Non-pigmented ciliary epithelial cell (primary cell): ENCODE measurements at regions not wholly inside any gene's neighbourhood (a gene's known extent, or its start where the extent isn't known, plus 50 kb on each side); places are given as distances from the start of the nearest gene placed in this dataset.

Experiments
- DNase-seq: peaks from one replicate; pipeline ENCODE4 v3.0.0-alpha.2; 2010; ENCODE audit warnings: low read depth

DNA sequence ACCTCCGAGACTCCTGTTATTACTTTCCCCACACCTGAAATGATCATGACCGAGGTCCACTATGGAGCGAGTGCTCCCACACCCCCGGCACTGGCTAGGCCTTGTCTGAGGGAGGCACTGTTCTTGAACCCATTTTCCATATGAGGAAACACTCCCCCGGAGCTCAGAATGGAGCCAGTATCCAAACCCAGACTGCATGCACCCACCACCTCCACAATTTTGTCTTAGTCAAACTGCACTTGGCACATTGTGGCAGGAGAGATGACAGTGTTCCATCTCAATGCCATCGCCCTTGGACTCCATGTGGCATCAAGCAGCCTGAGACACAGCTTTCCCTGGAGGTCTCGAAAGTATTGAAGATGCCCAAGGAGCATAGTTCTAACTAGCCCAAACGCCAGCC, 154.1 kb downstream of the NUP210 start:
- DNase-seq, result no peak

DNA sequence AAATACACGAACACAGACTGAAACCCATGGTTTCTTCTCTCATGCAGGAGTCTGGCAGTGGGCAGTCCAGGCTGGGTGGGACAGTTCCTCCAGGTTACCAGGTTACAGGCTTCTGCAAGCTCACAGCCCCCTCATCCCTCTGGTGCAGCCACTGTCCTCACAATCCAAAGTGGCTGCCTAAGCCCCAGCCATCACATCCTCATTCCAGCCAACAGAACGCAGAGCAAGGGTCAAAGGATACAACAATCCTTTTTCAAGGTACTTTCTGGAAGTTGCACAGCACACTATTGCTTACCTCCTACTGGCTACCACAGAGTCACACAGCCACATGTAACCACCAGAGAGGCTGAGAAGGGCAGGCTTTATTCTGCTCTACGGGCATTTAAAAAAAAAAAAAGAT, 154.6 kb downstream of the NUP210 start:
- no peak for DNase-seq

DNA sequence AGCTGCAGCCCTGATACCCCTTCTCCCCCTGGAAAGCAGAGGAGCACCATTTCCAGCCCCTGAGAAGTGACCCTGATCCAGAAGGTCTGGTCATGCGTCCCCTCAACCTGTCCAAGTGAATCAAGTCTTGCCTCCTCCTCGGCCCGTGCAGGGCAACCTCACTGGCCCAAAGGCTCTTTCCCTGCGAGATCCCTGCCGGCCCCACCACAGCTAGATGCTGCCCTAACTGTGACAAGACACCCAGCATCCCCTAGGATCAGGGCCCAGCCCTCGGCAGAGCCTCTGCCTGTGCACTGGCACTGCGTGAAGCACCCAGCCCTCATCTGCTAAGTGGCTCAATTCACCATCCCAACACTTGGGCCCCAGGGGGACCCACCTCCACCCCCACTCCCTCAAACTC, 155.1 kb downstream of the NUP210 start:
- DNase-seq, result no peak

DNA sequence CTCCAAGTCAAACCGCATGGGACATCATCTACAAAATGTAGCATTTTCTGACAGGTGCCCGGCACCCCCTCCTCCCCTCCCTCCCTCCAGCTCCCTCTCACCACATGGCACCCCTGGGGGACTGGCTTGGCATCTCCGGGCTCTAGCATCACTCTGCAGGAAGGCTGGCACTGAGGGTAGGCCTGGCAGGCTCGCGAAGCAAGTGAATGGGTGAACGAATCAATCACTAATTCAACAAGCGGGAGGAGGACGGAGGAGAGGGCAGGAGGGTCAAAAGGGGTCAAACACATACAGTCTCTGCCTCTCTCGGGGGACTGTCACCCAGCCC, 155.7 kb downstream of the NUP210 start:
- DNase-seq, result no peak

DNA sequence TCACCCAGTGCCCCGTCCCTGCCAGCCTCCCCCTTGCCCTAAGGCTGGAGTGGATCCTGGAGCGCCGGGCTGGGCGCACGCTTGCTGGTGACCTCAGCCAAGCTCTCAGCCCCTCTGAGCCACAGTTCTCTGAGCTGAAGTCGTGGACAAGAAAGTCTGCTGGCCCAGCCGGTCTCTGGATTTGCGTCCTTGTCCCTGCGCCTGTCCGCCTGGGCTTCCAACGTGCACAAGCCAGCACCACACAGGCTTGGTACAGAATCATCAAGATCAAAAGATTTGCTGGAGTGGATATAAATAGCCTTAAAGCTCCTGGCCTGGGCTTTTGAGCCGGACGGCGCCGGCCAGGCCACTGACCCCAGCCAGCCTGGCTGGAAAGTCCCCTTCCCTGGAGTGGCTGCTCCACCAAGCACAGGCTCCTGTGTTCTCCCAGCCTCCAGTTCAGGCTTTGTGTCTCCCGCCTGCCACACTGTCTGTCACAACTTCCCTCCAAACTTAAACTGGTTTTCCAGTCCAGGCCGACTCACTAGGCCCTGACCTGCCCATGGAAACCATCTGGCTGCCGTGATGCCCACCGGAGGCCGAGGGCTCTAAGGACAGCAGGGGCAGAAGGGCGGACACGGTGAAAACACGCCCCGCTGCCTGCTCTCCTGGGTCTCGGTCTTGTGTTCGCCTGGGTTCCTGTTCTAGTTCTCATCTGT, 156.2 kb downstream of the NUP210 start:
- DNase-seq, result no peak

DNA sequence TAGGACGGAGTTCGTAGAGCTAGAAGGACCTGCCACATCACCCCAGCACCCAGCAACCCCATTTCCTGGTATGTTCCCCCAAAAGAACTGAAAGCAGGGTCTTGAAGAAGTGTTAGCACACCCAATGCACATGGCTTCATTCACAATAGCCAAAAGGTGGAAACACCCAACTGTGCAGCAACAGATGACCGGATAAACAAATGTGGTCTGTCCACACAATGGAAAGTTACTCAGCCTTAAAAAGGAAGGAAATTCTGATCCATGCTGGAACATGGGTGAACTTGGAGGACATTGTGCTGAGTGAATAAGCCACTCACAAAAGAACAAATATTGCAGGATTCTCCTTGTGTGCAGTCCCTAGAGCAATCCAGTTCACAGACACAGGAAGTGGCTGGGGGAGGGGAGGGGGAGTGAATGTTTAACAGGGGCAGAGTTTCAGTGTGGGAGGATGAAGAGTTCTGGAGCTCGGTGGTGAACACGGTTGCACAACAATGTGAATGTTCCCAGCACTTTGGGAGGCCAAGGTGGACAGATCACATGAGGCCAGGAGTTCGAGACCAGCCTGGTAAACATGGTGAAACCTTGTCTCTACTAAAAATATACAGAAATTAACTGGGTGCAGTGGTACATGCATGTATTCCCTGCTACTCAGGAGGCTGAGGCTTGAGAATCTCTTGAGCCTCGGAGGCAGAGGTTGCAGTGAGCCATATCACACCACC, 157.5 kb downstream of the NUP210 start:
- DNase-seq, result no peak

DNA sequence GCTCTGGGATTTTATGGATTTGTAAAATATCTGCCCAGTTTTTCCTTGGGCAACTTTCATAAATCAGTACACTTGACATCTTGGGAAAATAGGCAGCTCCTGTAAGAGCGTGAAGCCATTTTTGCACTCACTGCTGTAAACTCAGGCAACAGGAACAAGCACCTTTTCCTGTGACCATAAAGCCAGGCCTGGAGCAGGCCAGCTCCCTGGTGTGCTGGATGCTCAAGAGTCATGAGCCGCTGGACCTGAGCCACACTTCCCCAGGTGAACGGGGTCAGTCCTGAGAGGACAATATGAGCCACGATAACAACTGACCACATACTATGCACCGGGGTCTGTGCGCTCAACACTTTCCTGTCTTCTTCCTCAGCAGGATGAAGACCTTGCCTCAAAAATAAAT, 158.2 kb downstream of the NUP210 start:
- DNase-seq, result no peak

DNA sequence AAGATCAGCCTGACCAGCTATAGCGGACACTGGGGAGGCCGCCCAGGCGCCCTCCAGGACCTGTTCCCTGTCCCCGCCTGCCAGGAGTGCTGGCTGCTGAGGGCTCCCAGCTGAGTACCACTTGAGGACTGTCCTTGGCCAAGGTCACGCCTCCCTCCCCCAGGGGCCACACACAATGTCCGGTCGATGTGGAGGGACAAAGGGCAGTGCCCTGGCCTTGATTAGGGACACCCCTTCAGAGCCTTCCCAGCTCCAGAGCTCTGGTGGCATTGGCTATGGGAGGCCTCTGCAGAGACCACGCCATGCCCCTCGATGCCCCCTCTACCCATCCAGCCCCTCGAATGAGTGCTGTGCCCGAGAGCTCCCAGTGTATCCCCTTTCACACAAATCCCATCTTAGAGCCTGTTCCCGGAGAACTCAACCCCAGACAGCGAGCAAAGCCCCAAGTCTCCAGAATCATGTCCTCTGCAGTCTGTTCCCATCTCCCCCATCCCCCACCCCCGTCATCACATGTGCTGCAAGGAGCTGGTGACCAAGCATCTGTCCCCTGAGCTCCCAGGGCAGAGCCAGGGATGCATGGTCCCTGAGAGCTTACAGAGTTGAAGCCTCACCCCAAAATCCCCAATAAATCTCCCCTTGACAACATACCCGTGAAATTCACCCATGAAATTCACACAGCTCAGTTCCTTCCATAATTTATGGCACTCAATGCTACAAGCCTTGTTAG, 158.9 kb downstream of the NUP210 start:
- no peak for DNase-seq

DNA sequence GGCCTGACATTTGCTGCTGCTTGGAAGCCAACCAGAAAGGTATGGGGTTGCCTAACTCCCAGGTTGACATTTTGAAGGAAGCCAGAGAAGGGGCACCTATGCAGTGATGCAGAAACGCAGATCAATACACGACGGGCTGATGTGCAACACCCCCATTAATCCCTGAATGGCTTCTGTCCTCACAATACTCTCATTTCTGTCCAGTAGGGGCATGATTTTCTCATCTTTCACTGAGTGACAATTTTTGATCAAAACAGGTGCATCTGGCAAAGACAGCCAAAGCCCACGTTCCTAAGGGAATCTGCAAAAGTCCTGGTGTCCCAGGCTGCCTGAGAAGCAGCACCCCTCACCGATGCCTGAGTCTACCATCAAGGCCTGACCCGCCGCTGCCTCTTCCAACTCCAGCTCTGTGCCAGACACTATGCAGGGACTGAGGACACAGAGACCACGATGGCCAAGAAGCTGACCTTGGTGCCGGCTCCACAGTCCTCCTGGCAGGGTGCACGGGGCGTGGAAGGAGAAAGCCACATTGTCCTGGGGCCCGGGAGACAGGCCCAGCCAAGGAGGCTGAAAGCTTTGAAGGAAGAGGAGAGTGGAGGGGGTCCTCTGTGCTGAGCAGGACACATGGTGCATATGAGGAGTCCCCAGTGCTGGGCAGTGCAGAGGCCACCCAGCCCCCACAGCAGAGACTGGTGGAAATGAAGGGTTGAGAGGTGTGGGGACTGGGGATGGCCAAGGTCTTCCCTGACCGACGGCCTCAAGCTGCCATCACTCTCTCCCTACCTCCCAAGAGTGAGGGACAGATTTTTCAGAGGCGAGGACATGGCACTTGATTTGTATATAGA, 159.6 kb downstream of the NUP210 start:
- no peak for DNase-seq

DNA sequence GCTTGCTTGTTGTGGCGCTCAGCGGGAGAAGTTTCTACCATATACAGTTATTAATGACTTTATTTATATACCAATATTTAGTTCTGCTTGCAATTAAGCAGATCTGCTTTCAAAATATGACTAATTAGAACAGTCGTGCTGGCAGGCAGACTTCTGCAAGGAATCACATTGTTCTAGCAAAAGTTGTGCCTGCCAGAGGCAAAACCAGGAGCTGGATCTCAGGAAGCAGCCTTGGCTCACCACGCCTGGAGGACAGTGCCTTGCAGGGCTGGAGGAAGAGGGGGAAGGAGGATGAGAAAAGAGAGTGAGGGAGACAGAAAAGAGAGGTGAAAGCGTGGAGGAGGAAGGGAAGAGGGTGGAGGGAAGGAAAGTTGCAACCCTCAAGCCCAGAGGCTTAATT, 160.3 kb downstream of the NUP210 start:
- no peak for DNase-seq

DNA sequence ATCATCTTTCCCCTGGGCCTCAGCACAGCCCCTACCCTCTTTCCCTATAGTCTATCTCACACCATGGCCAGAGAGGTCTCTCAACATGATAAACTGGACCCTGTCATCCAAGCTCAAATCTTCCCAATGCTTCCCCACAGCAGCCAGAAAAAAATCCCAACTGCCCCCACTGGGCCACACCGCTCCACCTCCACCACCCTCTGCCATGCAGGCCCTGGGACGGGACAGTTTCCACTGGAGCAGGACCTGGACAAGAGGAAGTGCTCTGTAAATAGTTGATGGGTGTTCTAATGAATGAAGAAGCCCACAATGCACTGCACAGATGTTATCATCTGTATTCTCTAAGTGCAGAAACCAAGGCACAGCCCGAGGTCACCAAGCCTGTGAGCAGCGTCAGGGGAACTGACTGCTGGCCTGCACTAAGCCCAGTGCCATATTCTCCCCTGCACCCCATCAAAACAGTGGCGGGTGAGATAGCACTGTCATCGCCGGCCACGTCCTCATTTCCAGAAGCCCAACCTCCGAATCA, 161.1 kb downstream of the NUP210 start:
- no peak for DNase-seq

DNA sequence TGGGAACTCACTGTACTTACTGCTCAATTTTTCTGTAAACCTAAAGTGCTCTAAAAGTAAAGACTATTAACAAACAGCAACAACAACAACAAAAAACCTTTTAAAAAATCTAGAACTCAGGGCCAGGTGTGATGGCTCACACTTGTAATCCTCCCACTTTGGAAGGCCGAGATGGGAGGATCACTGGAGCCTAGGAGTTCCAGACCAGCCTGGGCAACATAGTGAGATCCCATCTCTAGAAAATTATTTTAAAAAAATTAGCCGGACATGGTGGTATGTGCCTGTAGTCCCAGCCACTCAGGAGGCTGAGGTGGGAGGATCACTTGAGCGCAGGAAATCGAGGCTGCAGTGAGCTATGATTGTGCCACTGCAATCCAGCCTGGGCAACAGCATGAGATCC, 161.8 kb downstream of the NUP210 start:
- DNase-seq, result no peak

DNA sequence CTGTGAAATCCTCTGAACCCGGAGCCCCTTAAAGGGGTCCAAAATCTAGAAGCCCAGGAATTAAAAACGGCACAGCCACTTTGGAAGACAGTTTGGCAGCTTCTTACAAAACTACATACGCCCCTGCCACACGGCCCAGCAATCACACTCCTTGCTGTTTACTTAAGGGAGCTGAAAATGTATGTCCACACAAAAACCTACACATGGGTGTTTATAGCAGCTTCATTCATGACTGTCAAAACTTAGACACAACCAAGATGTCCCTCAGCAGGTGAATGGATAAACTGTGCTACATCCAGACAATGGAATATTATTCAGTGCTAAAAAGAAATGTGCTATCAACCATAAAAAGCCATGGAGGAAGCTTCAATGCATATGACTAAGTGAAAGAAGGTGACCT, 162.5 kb downstream of the NUP210 start:
- DNase-seq, result no peak

DNA sequence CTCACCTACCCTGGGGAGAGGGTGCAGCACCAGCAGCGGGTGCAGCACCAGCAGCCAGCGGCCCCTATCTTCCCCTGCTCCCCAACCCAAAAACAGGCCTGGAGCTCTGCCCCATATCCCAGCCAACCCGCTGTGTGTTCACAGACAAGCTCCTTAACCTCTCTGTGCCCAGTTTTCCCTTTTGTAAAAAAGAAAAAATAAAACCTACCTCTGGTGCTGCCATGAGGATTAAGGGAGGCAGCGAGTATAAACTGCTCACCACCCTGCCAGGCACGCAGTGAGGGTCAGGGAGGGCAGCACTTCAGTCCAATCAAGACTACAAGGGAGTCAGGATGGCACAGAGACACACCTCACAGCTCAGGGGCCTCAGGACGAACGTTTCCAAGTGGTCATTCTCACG, 163.3 kb downstream of the NUP210 start:
- no peak for DNase-seq

DNA sequence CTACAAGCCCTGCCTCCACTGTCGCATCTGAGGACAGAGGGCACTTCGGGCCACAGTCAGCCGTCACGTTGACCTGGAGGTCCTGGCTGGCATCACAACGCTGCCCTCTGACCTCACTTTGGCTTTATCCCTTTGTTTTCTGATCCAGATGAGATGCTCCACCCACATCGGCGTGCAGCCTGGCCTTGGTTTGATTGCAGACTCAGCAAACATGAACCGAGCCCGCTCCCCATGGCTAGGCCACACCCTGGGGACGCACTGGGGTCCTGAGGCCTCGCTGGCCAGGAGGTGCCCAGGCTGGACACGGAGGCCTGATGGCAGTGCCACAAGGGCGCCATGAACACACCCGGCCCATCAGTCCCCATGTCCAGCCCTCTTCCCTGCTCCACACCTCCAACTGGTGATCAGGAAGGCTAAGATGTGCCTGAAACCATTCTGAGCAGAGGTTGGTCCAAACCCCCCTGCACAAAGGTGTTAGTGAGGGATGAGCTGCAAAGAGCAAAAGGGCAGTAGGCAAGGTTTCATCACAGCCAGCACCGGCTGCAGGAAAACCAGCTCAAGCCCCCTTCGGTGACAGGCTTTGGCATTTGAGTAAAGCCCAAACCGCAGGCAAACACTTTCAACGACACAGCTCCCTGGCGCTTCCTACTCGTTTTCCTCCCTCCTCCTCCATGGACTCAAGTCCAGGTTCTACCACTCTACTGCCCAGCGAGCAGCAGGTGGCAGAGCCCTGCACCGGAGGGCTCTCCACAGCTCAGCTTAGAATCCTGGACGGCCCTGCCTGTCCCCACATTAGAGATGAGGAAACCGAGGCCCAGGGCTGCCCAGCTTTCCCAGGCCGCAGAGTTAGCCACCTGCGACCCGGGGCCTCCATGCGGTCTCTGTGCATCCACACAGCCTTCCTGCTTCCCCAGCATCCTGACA, 165.8 kb downstream of the NUP210 start:
- no peak for DNase-seq

DNA sequence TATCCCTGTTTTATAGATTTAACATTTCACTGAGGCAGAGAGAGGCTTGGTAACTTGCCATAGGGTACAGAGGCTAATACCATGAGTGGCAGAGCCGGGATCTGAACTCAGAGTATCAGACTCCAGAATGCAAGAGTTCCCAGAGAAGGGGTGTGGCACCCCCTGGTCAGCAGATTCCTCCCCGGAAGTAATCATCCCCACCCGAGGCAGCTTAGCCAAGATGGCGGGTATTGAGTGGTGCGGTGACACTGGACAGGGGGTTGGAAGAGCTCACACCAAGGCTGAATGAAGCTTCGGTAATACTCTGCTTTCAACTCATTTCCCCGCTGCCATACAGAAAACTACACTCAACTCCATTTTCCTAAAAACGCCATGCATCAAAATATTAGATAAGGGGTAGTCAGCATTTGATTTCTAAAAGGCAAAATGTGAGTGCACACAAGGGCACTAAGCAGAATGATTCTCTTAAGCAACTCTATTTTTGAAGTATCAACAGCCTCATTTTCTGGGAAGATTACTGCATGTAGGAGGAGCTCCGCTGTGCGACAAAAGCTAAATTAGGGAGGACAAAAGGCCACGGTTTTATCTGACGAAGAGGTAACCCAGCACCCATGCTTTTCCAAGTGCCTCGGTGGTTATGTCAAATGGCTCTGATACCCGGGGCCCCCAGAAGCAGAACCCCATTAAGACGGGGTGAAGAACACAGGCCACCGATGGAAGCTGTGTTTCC, 166.7 kb downstream of the NUP210 start:
- no peak for DNase-seq

DNA sequence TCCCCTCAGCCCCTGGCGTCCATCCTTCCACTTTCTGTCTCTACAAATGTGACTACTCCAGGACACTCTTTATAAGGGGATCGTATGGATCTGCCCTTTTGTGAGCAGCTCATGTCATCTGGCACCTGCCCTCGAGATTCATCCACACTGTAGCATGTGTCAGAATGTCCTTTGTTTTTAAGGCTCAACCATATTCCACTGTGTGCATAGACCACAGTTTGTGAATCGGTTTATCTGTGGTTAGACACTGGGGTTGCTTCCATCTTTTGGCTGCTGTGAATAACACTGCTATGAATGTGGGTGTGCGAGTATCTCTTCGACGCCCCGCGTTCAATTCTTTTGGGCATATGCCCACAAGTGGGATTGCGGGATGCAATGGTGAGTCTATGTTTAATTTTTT, 167.9 kb downstream of the NUP210 start:
- no peak for DNase-seq

DNA sequence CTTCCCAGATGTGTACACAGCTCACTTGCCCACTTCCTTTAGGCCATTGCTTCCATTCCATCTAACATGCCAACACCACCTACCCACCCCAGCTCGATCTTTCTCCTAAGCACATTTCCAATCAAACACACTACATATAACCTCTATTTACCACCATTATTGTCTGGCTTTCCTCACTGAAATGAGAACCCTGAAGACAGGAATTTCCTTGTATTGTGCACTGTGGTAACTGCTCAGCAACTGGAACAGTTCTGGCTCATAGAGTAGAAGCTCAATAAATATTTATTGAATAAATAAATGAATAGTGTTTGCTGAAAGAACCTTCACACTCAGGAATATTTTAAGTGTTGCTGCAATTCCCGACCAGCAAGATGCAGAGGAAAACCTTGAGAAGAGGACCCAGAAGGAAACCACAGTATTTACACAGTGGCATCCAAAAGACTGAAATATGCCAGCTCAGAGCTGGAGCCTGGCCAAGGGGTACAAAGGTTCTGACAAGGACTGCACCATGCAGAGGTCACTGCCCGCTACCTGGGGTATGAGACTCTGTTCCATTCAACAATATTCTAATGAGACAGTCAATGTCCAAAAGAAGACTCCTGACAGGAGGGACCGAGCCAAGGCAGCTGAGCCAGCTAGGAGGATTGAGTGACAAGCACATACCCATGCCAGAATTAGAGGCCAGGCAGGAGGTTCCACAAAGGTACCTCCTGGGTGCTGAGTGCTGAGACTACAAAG, 168.8 kb downstream of the NUP210 start:
- DNase-seq, result no peak

DNA sequence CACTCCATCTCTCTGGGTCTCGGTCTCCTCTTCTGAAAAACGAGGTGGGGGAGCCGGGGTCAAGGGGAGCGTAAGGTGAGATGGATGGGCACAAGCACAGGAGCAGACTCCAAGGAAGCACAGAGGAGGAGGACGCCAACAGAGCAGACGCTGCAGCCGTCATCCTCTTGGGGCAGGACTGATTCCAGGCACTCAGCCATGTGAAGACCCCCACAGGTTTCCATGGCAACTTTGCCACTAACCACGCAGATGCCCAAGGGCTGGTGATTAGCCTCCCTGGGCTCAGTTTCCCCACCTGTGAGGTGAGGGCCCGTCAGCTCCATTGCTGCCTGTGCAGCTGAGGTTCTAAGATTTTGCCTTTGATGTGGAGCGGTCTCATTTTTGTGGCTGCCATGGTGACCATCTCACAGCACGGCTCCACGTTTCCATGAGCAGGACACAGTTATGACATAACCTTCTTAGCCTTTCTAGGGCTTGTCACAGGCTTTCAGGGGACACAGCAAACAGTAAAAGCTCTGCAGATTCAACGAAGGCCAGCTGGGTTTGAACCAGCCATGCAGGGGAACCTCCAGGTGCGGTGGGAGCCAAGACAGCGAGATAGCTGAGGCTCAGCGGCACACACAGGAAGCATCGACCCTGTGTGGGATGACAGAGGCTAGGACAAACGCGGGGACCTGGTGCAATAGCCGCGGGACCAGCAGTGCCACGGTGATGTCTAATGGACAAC, 170.3 kb downstream of the NUP210 start:
- DNase-seq, result no peak
